GM21619 (cell line): ENCODE measurements at regions not wholly inside any gene's neighbourhood (a gene's known extent, or its start where the extent isn't known, plus 50 kb on each side); places are given as distances from the start of the nearest gene placed in this dataset.
"Not testable (repeated sequence)": the region's sequence is repeated elsewhere in the genome, so short reads cannot be mapped to it uniquely, and the experiment has no call there.

ENCODE experiments used
- ATAC-seq: cut with Tn5 transposase; IDR thresholded peaks from one replicate; pipeline ENCODE4 v1.9.1; 2021; ENCODE audit not compliant: unreplicated experiment

DNA sequence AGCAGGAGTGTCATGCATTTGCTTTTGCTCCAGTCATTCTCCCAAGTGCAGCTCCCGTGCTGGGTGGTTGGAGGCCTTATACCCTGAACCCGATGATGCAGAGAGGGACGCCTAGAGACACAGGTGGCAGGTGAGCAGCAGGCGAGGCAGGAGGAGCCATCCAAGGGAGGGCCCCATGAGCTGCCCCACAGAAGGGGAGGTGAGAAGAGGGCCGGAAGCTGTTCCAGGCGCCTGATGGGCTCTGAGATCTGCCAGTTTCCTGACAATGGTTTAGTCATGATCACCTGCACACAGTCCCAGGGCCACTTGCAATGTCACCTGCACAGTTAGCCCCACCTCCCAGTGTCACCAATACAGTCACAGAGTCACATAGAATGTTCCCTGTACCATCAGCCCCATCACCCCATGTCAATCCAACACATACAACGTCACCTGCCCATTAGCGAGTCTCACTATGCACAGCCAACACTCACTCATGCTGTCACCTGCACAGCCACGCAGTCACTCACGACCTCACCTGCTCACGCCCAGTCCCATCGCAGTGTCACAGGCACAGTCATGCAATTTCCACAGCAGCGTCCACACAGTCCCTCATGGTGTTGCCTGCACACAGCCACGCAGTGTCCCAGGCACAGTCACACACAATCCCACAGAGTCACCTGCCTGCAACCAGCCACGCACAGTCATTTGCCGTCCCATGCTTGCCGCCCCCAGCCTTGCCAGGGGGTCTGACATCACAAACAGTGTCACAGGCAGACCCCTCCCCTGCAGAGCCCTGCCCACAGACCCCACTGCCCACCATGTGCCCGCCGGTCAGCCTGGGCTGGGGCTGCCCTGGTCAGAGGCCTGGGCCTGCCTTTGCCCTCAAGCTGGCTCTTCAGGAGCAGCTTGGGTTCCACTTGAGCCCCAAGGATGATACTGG is 113.4 kb downstream of the LHX2 start:
- no peak for ATAC-seq

DNA sequence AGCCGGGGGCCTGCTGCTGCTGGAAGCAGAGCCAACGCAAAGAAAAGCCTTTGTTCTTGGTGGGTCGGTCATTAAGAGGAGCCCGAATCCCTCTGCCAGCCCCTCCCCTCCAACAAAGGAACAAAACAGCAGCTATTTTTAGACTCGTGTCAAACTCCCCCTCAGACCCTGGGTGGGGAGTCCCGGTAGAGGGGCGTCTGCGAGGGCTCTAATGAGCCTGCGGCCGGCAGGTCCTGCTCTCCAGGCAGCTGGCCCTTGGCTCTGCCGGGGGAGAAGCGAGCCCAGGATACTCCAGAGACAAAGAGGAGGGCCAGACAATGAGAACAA is 114.0 kb downstream of the LHX2 start:
- ATAC-seq: no peak

DNA sequence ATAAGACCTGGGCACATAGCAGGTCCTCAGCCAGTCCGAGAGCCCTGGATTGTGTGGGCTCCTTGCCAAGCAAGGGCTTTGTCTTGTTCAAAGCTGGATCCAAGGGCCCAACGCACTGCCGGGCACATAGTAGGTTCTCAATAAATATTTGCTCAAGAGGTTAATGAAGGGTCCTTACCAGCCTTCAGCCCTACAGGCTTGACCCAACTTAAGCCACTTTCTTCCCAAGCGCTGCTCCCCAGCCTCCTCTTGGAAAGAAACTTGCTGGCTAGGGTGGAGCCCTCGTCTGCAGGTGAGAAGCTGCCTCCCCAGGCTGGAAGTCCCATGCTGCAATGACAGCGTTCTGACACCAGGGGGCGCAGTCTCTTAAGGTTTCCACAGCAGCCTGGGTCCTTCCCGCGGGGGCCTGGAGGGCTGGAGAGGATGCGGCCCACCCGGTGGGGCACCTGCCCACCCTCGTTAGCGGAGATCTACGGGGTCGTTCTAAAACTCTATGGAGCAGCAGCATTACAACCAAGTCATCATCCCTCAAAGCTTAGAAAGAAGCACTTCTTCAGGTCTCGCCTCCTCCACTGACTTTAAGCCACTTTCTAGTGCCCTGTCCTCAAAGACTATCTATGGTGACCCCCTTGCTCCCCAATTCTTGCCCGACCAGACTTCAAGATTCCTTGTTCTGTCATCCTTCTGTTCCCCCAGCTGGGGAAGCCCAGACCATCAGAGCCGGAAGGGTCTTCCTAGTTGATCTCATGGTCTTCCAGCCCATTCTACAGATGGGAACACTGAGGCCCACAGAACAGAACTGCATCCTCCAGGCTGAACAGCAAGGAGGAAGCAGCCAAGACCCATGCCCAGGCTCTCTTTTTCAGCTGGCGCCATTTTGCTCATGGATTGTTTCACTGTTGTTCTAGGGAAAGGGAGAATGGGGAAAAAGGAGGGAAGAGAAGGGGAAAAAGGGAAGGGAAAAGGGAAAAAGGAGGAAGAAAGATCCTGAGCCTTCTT is 115.4 kb downstream of the LHX2 start:
- ATAC-seq: no peak

DNA sequence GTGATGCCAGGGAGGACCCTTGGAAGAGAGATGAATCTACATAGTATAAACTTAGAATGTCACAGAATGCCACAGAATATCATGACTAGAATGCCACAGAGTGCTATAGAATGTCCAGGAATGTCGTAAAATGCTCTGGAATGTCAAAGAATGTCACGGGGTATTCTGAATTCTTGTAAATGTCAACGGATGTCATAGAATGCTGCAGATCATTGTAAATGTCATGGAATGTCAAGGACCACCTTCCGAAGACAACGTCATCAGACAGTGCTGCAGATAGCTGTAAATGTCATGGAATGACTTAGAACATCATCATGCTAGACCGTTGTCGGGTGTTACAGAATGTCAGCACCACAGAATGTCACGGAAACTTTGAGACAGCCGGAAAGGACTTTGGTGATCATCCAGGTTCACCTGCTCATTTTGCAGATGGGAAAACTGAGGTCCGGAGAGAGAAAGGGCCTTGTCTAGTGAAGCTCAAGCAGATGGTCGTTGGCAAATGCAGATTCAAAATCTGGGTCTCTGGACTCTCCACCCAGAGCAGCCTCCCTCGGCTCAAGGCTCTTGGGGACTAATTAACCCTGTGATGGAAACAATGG is 117.1 kb downstream of the LHX2 start:
- no peak for ATAC-seq

DNA sequence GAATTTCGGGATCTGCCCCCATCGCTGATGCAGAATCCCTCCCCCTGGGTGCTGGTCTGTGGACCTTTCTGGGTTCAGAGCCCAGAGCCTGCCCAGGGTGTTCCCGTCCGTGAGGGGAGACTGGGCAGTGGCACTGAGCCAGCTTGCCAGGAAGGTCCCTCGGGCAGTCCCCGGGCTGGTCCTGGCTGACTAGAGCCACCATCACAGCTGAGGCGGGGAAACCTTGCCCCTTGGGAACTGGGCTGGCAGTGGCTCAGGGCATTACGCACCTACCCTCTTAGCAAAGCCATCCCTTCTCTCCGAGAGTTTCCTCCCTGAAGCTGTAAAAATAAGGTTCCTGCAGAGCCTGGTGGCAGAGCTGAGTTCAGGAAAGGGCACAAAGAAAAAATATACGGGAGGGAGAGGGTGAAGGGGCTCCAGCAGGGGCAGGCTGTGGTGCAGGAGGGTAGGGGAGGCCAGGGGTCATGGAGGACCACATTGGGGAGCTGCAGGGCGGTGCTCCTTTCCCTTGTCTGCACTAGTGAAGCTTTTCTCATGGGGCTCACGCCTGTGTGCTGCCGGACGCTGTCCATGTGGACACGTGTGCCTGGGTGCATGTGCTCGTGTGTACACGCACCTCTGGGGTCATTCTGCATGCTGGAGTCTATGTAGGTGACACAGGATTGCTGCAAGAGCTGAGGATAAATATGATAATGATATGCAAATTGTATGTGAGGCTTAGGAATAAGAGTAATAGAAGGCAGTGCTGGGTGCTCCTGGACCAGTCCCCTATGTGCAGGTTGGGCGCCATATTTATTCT is 118.9 kb downstream of the LHX2 start:
- no peak for ATAC-seq

DNA sequence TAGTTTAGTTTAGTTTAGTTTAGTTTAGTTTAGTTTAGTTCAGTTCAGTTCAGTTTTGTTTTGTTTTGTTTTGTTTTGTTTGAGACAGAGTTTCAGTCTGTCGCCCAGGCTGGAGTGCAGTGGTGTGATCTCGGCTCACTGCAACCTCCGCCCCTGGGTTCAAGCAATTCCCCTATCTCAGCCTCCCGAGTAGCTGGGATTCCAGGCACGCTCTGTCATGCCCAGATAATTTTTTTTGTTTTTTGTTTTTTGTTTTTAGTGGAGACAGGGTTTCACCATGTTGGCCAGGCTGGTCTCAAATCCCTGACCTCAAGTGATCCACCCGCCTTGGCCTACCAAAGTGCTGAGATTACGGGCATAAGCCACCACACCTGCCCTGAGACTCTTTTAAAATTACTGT is 120.0 kb downstream of the LHX2 start:
- ATAC-seq: not testable (repeated sequence)

DNA sequence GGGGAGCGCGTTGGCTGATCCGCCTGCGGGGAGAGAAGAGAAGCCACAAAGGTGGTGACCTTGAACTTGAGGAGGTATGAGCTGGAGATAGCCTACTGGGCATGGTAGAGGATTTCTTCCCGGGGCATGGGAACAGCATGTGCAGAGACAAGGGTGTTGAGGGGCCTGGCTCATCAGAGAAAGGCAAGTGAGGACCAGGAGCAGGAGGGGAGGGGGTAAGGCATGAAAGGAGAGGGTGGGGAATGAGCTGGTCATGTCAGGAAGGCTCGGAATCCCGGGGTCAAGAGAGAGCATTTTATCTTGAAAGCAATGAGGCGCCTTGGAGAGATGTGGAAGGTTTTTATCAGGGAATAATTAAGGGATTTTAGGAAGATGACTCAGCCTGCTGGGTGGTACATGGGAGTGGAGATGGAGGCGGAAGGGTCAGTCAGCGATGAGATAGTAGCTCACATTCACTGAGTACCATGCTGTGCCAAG is 121.1 kb downstream of the LHX2 start:
- no peak for ATAC-seq

DNA sequence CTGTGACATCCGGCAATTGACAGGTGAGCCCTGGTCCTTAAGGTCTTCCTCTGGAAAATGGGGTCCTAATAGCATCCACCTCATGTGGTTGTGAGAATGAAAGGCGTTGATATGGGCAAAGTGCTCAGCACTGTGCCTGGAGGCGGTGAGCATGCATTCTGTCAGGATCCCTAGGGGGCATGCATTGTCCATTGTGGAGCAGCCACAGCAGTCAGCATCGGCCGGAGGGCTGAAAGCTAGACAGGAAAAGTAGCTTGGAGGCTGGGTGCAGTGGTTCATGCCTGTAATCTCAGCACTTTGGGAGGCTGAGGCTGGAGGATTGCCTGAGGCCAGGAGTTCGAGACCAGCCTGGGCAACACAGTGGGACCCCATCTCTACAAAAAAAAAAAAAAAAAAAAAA is 122.2 kb downstream of the LHX2 start:
- no peak for ATAC-seq

DNA sequence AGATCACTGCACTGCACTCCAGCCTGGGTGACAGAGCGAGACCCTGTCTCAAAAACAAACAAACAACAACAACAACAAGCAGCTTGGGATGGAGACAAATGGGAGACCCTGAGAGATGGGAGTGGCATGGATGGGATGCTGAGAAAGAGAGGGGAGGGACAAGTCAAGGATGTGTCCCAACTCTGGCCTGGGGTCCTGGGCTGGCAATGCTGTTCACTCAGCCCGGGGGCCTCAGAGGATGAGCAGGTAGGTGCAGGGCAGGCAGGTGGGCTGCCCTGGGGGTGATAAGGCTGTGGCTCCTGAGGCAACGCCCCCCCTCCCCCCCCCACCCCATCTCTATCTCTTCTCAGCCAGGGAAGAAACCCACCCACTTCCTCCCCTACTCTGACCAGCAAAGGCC is 123.0 kb downstream of the LHX2 start:
- no peak for ATAC-seq

DNA sequence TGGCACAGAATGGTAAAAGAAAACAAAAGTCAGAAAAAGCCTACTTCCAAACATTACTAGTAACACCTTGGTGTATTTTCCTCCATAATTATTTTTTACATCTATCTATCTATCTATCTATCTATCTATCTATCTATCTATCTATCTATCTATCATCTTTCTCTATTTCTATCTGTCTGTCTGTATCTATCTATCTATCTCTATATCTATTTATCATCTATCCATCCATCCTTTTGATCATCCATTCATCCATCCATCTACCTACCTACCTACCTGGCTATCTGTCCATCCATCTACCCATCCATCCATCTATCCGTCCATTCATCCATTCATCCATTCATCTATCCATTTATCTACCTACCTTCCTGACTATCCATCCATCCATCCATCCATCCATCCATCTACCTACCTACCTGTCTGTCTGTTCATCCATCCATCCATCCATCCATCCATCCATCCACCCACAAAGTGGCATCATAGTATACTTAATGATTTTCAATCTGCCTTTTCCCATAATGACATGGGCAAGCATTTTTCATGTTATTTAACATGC is 121.9 kb upstream of the NEK6 start:
- ATAC-seq: no peak

DNA sequence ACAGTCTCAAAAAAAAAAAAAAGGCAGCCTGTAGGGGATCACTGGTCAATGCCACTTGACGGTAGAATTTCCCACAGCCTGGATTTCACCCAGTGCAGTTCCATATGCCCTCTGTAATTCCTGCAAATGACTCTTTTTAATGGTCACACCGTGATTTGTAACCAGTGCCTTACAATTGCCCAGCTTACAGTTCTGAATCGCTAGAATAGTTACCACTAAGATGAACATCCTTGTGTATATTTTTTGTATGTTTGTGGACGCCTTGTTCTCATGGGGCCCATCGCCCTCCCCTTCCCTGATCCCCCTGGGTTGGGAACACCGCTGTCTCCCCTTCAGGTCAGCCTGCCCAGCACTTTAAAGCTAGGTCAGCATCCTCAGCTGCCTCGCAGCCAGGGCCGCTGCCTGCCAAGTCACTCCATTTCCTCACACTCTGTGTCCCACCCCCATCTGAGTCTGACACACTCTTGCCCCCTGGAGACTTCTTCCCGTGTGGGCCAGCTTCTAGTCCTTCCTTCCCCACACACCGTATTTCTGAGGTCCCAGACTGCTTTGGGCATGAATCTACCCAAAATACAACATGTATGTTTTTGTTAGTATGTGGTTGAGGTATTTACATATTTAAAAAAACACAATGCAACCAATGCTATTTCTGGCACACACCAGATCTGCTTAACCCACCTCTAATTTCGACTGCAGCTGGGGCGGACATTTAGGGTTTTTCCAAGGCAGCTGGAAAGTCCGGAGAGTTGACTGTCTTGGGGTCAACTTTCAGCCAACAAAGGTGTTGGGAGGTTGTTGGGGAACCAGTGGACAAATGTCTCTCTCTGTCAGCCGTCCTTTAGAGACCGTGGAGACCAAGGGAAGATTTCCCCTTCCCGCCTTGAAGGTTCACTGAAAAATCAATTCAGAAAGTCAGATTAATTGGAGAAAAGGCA is 120.5 kb upstream of the NEK6 start:
- peak; percentile 81 for ATAC-seq

DNA sequence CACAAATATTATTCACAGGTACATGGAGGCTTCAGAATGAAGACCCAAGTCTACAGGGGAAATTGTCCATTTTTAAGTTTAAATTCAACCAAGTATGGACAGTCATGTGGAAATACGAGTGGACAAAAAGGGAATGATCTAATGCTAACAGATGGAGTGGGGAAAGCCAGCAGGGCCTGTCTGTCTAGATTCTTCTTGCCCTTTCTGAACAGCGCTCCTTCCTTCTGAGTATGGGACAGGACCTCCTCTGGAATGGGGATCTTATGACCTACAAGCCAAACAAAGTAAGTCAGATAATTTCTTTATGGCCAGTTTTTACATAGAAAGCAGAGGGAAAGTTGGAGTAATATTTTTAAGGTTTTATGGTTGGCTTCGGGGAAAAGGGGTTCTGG is 119.8 kb upstream of the NEK6 start:
- no peak for ATAC-seq

DNA sequence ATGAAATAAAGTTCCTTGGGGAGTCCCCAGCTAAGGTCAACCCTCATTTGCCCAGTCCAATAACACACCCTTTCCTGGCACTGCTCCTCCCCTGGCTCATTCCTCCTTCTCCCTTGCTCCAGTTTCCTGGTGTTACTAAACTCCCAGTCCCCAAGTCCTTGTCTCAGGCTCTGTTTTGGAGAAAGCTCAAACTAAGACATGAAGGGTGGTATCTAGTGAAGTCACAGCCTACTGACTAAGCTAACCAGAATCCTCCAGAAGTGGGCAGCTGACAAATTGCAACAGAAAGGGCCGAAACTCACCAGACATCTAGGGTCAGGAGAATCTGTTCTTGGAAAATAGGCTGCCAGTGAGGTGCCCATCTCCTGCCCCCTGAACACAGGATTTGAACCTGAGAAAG is 118.7 kb upstream of the NEK6 start:
- no peak for ATAC-seq

DNA sequence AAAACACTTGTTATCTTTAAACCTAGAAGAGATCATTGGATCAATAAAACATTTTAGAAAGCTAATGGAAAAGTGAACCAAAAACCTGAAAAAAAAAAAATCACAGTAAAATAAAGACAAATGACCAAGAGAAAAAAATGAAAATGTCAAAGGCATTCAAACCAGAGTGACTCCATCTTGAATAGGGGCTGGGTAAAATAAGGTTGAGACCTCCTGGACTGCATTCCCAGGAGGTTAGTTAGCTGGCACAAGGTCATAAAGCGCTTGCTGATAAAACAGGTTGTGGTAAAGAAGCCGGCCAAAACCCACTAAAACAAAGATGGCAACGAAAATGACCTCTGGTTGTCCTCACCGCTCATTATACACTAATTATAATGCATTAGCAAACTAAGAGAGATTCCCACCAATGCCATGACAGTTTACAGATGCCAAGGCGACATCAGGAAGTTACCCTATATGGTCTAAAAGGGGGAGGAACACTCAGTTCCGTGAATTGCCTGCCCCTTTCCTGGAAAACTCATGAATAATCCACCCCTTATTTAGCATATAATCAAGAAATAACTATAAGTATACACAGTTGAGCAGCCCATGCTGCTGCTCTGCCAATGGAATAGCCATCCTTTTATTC is 116.7 kb upstream of the NEK6 start:
- no peak for ATAC-seq

DNA sequence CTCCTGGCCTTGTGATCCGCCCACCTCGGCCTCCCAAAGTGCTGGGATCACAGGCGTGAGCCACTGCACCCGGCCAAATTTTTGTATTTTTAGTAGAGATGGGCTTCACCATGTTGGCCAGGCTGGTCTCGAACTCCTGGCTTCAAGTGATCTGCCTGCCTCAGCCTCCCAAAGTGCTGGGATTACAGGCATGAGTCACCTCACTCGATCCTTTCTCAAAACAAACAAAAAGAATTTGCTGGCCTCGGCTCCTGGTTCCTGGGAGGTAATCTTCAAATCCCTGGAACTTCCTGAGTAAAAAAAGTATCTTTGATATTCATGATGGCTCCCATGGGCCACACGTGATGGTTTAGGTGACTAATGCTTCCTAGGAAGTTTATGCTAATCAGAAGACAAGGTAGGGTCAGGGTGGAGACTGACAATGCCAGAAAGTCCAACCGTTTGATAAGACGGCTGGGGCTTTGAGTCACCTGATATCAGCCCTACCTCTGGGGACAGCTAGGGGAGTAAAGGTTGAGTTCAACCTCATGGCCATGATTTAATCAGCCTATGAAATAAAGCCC is 113.1 kb upstream of the NEK6 start:
- ATAC-seq: not testable (repeated sequence)

DNA sequence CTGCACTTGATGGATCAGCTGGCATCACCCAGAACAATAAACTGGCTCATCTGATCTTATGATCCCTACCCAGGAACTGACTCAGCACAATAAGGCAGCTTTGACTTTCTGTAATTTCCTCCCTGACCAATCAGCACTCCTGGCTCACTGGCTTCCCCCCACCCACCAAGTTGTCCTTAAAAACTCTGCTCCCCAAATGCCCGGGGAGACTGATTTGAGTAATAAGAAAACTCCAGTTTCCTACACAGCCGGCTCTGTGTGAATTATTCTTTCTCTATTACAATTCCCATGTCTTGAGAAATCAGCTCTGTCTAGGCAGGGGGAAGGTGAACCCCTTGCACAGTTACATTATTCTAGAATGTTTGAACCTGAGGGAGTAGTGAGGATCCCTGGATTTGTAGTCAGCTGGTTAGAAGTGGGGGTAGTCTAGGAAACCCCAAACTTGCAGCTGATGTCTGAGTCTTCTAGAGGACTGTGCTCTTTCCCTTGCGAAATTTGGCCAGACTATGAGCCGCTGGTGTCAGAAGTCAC is 111.7 kb upstream of the NEK6 start:
- no peak for ATAC-seq

DNA sequence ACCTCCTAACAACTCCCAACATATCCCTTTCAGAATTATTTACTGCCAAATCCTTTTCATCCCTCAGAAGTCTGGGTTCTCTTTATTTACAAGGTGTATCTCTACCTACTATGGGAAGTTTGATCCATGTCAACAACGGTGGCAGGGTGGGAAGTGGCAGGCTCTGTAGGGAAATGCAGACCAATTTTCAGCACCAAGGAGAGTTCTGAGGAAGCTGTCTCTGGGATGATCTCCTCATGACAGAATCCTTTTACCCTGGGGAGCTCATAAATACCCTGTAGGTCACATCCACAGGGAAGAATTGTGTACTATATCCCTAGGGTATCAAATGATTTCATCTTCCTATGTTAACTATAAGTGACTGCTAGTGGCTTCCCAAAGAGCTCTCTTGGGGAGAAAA is 107.8 kb upstream of the NEK6 start:
- no peak for ATAC-seq

DNA sequence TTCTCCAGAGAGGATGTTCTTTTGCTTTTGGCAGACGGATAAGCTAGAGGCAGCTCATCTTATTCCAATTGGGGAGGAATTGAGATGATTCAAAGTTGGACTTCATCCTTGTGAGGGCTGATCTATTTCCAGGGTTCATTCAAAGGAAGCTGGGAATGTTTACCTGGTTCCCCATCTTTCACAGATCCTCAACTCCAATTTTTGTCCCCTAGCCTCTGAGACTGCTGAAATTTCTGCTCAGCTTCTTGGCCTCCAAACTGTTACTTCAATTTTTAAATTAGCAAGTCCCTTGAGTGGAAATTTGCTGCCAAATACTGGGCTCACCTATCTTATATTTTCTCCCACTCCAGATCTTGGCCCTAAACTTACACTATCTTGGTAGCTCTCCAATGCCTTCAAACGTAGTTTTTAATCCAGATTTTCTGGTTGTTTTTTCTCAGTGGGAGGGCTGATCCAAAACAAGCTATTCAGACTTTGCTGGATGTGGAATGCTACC is 93.9 kb upstream of the NEK6 start:
- no peak for ATAC-seq
